HG03196 (cell line): ENCODE measurements at regions not wholly inside any gene's neighbourhood (a gene's known extent, or its start where the extent isn't known, plus 50 kb on each side); places are given as distances from the start of the nearest gene placed in this dataset.

Experiments
- ATAC-seq: cut with Tn5 transposase; IDR thresholded peaks from one replicate; pipeline ENCODE4 v1.9.1; 2021; ENCODE audit not compliant: unreplicated experiment

- ATAC-seq, result no peak
Measured at GRCh38 chr2:129142465-129142864, 823.8 kb upstream of the HS6ST1 start.

- no peak for ATAC-seq
Measured at GRCh38 chr2:129144082-129144791, 825.6 kb upstream of the HS6ST1 start.

- no peak for ATAC-seq
Measured at GRCh38 chr2:129152514-129152913, 827.0 kb upstream of the RAB6C start.

- ATAC-seq, result no peak
Measured at GRCh38 chr2:129160879-129161278, 818.6 kb upstream of the RAB6C start.

- ATAC-seq, result no peak
Measured at GRCh38 chr2:129164220-129164949, 815.1 kb upstream of the RAB6C start.

GRCh38 chr2:129165006-129165405, 814.5 kb upstream of the RAB6C start:
- ATAC-seq, result no peak

GRCh38 chr2:129167456-129167855, 812.0 kb upstream of the RAB6C start:
- no peak for ATAC-seq

- ATAC-seq, result no peak
Measured at GRCh38 chr2:129170570-129170969, 808.9 kb upstream of the RAB6C start.

GRCh38 chr2:129174143-129174542, 805.3 kb upstream of the RAB6C start:
- ATAC-seq, result no peak

GRCh38 chr2:129175051-129175450, 804.4 kb upstream of the RAB6C start:
- no peak for ATAC-seq

GRCh38 chr2:129176375-129176774, 803.1 kb upstream of the RAB6C start:
- ATAC-seq, result no peak

- ATAC-seq, result no peak
Measured at GRCh38 chr2:129178356-129178755, 801.1 kb upstream of the RAB6C start.

GRCh38 chr2:129179199-129179598, 800.3 kb upstream of the RAB6C start:
- ATAC-seq, result no peak

- ATAC-seq, result no peak
Measured at GRCh38 chr2:129180124-129180716, 799.2 kb upstream of the RAB6C start.

- ATAC-seq, result no peak
Measured at GRCh38 chr2:129181433-129181832, 798.0 kb upstream of the RAB6C start.

- ATAC-seq, result no peak
Measured at GRCh38 chr2:129181963-129182362, 797.5 kb upstream of the RAB6C start.

GRCh38 chr2:129187343-129187742, 792.1 kb upstream of the RAB6C start:
- ATAC-seq, result no peak

- no peak for ATAC-seq
Measured at GRCh38 chr2:129188451-129188850, 791.0 kb upstream of the RAB6C start.

GRCh38 chr2:129189617-129190319, 789.7 kb upstream of the RAB6C start:
- no peak for ATAC-seq

- no peak for ATAC-seq
Measured at GRCh38 chr2:129190494-129190893, 789.0 kb upstream of the RAB6C start.

GRCh38 chr2:129191530-129191929, 787.9 kb upstream of the RAB6C start:
- ATAC-seq, result no peak

GRCh38 chr2:129192117-129192516, 787.3 kb upstream of the RAB6C start:
- no peak for ATAC-seq
